WERI-Rb-1 (cell line): ENCODE measurements at regions not wholly inside any gene's neighbourhood (a gene's known extent, or its start where the extent isn't known, plus 50 kb on each side); places are given as distances from the start of the nearest gene placed in this dataset.

ENCODE experiments used
- DNase-seq: peaks from one replicate; pipeline ENCODE4 v3.0.0-alpha.2; 2020
- H3K27ac ChIP-seq: fragments of 250-450 bp; sonication (Bioruptor Pico); 2 replicates; pipeline ENCODE4 v1.5.1; 2020; ENCODE audit warnings: mild to moderate bottlenecking, moderate library complexity
- H3K27me3 ChIP-seq: fragments of 250-450 bp; sonication (Bioruptor Pico); 2 replicates; pipeline ENCODE4 v1.5.1; 2021; ENCODE audit warnings: mild to moderate bottlenecking, low read depth, moderate library complexity; ENCODE audit not compliant: insufficient read depth, severe bottlenecking
- H3K36me3 ChIP-seq: fragments of 250-450 bp; sonication (Bioruptor Pico); 2 replicates; pipeline ENCODE4 v1.5.1; 2020; ENCODE audit warnings: mild to moderate bottlenecking, moderate library complexity
- H3K4me3 ChIP-seq: 2 replicates; pipeline ENCODE4 v1.5.1; 2011; ENCODE audit warnings: low read depth, mild to moderate bottlenecking, control low read depth, low read length
- H3K9me3 ChIP-seq: fragments of 250-450 bp; sonication (Bioruptor Pico); 2 replicates; pipeline ENCODE4 v1.5.1; 2021; ENCODE audit warnings: mild to moderate bottlenecking, moderate library complexity; ENCODE audit not compliant: severe bottlenecking
- TF ChIP-seq, protein P1 (sequence below): IDR thresholded peaks from 2 replicates; pipeline ENCODE4 v1.5.1; 2011; ENCODE audit warnings: low read depth, mild to moderate bottlenecking, control low read depth, inconsistent platforms, low read length

- Histone ChIP-seq H3K9me3 (no peaks in the 10 kb centered on the region), H3K27me3 (no peaks in the 10 kb centered on the region), H3K4me3 (no peak overlapping the region), H3K27ac (no peak overlapping the region), H3K36me3 (no peaks in the 10 kb centered on the region)
- TF ChIP-seq, protein P1, sequence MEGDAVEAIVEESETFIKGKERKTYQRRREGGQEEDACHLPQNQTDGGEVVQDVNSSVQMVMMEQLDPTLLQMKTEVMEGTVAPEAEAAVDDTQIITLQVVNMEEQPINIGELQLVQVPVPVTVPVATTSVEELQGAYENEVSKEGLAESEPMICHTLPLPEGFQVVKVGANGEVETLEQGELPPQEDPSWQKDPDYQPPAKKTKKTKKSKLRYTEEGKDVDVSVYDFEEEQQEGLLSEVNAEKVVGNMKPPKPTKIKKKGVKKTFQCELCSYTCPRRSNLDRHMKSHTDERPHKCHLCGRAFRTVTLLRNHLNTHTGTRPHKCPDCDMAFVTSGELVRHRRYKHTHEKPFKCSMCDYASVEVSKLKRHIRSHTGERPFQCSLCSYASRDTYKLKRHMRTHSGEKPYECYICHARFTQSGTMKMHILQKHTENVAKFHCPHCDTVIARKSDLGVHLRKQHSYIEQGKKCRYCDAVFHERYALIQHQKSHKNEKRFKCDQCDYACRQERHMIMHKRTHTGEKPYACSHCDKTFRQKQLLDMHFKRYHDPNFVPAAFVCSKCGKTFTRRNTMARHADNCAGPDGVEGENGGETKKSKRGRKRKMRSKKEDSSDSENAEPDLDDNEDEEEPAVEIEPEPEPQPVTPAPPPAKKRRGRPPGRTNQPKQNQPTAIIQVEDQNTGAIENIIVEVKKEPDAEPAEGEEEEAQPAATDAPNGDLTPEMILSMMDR = no peak
- no peak for DNase-seq
Observed at GRCh38 chr18:39624961-39625360, 2059.4 kb upstream of the CELF4 start.

DNA sequence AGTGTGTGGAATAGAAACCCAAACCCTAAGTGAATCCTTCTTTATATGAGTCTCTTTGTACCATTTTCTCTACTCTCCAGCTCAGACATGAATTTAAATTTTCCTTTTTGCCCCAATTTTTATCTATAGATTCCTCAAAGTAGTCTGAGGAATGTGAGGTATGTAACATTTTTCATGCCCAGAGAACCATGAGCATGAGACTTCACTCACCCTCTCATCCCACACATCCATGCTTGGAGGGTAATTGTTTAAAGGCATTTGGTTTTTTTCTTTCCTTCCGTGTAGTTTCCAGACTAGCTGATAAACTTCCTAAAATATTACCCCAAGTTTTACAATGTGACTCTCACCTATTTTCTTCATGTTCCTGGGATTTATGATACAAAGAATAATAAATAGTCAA, 2056.8 kb upstream of the CELF4 start:
- no peak overlapping the region for H3K27ac ChIP-seq
- no peak for DNase-seq
- peaks cover 3% of the 10 kb centered on the region for H3K9me3 ChIP-seq
- no peak overlapping the region for H3K4me3 ChIP-seq
- H3K27me3 ChIP-seq = no peaks in the 10 kb centered on the region
- no peaks in the 10 kb centered on the region for H3K36me3 ChIP-seq
- TF ChIP-seq, protein P1 = no peak

DNA sequence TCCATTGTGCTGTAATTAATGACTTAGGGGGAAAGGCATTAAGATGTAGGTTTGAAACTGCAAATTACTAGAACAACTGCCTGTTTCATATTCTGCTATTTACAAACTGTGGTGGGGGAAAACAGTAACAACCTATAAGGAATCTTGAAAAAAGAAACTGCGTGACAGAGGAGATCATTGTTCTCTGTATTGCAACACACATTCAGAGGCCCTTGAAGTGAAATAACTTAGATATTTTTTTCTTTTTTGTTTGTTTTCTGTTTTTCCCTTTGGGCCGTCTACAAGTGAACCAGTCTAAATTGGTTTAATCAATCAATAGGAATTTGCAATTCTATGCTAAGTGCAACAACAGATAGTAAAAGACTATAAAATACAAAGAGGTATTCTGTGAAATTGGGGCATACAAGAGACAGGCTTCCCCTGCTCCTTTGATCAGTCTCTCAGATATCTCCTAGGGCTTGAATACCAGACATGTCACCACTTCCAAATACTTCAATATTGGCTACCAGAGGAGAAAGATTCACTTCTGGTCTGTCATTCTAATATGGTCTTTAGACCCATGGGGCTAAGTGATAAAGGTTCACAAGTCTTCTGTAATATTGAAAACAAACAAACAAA, 2055.1 kb upstream of the CELF4 start:
- Histone ChIP-seq H3K36me3 (no peaks in the 10 kb centered on the region), H3K4me3 (no peak overlapping the region), H3K9me3 (peaks cover 3% of the 10 kb centered on the region), H3K27me3 (no peaks in the 10 kb centered on the region), H3K27ac (no peak overlapping the region)
- TF ChIP-seq, protein P1 = no peak
- DNase-seq = no peak

DNA sequence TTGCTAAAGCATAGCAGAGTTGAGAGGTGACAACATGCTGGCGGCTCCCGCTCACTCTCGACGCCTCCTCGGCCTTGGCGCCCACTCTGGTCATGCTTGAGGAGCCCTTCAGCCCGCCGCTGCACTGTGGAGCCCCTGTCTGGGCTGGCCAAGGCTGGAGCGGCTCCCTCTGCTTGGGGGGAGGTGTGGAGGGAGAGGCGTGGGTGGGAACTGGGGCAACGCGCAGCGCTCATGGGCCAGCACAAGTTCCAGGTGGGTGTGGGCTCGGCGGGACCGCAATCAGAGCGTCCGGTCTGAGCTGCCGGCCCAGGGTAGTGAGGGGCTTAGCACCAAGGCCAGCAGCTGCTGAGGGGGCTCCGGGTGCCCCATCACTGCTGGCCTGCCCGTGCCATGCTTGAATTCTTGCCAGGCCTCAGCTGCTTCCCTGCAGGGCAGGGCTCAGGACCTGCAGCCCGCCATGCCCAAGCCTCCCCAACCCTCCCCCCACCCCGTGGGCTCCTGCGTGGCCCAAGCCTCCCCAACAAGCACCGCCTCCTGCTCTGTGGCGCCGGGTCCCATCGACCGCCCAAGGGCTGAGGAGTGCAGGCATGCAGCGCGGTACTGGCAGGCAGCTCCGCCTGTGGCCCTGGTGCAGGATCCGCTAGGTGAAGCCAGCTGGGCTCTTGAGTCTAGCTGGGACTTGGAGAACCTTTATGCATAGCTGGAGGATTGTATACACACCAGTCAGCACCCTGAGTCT, 2052.8 kb upstream of the CELF4 start:
- Histone ChIP-seq H3K27ac (no peak overlapping the region), H3K27me3 (no peaks in the 10 kb centered on the region), H3K9me3 (peaks cover 3% of the 10 kb centered on the region), H3K36me3 (no peaks in the 10 kb centered on the region), H3K4me3 (no peak overlapping the region)
- no peak for DNase-seq
- TF ChIP-seq, protein P1 = no peak

- Histone ChIP-seq H3K9me3 (no peaks in the 10 kb centered on the region), H3K27me3 (no peaks in the 10 kb centered on the region), H3K36me3 (no peaks in the 10 kb centered on the region), H3K27ac (no peak overlapping the region), H3K4me3 (no peak overlapping the region)
- DNase-seq = no peak
- TF ChIP-seq, protein P1 = no peak
Observed at GRCh38 chr18:39611381-39612100, 2045.9 kb upstream of the CELF4 start.
